ENCODE measurements at regions not wholly inside any gene's neighbourhood (a gene's known extent, or its start where the extent isn't known, plus 50 kb on each side); places are given as distances from the start of the nearest gene placed in this dataset.

GRCh38 chr2:72004976-72005375 is 142.7 kb downstream of the CYP26B1 start:
- Histone ChIP-seq H2BK120ac (ENCODE audit: low read depth, low read length) (no peak overlapping the region), H4K8ac (ENCODE audit: low read depth, low read length) (no peak overlapping the region), H3K4me3 (ENCODE audit: low read length in 2 of 2) (no peak overlapping the region), H3K18ac (ENCODE audit: low read length) (no peak overlapping the region), H3K36me3 (replicated peaks in 1 of 2; ENCODE audit: control insufficient read depth in 2 of 2, insufficient read depth in 2 of 2, low read length in 2 of 2) (no peaks in the 10 kb centered on the region), H3K27me3 (ENCODE audit: control insufficient read depth in 3 of 3, insufficient read depth in 3 of 3, low read depth in 1 of 3, low read length in 3 of 3) (no peaks in the 10 kb centered on the region), H3K9ac (ENCODE audit: low read depth, low read length, poor library complexity) (no peak overlapping the region), H2AK5ac (ENCODE audit: low read depth, low read length) (peak overlapping the region; percentile 30), H3K79me1 (ENCODE audit: low read depth, low read length) (no peaks in the 10 kb centered on the region), H4K91ac (ENCODE audit: low read depth, low read length, poor library complexity) (no peak overlapping the region), H3K14ac (ENCODE audit: low read length) (no peak overlapping the region), H2BK12ac (ENCODE audit: low read length) (no peak overlapping the region), H2BK5ac (ENCODE audit: low read length) (no peak overlapping the region), H3K27ac (replicated peaks; ENCODE audit: low read length) (no peak overlapping the region), H2BK15ac (ENCODE audit: low read length) (no peak overlapping the region), H3K4me1 (ENCODE audit: control insufficient read depth in 2 of 2, insufficient read depth in 1 of 2, low read depth in 1 of 2, low read length in 2 of 2) (no peaks in the 10 kb centered on the region), H3K9me3 (replicated peaks in 1 of 2; ENCODE audit: control insufficient read depth in 2 of 2, insufficient read depth in 1 of 2, low read depth in 1 of 2, low read length in 2 of 2) (no peaks in the 10 kb centered on the region), H3K4me2 (ENCODE audit: insufficient read depth, low read length, poor library complexity, severe bottlenecking) (no peak overlapping the region), H3K4ac (ENCODE audit: low read length) (no peak overlapping the region), H3K23ac (ENCODE audit: low read depth, low read length, poor library complexity) (no peak overlapping the region), H2AFZ (ENCODE audit: low read length) (no peak overlapping the region)
- DNase-seq (ENCODE audit: low spot score) = no peak
- no CpG with 5 or more reads among the region's 6 CpGs for WGBS, 2 donors (ENCODE audit: extremely low coverage in 2 of 2, insufficient read length in 2 of 2, insufficient replicate concordance in 1 of 2)

- no CpG with 5 or more reads among the region's 7 CpGs for WGBS, 2 donors (ENCODE audit: extremely low coverage in 2 of 2, insufficient read length in 2 of 2, insufficient replicate concordance in 1 of 2)
- Histone ChIP-seq H3K4me2 (ENCODE audit: insufficient read depth, low read length, poor library complexity, severe bottlenecking) (no peak overlapping the region), H3K4me3 (ENCODE audit: low read length in 2 of 2) (no peak overlapping the region), H3K4ac (ENCODE audit: low read length) (no peak overlapping the region), H2BK5ac (ENCODE audit: low read length) (no peak overlapping the region), H3K79me1 (ENCODE audit: low read depth, low read length) (no peaks in the 10 kb centered on the region), H3K9ac (ENCODE audit: low read depth, low read length, poor library complexity) (no peak overlapping the region), H3K4me1 (ENCODE audit: control insufficient read depth in 2 of 2, insufficient read depth in 1 of 2, low read depth in 1 of 2, low read length in 2 of 2) (no peaks in the 10 kb centered on the region), H2AK5ac (ENCODE audit: low read depth, low read length) (no peak overlapping the region), H3K18ac (ENCODE audit: low read length) (no peak overlapping the region), H3K36me3 (replicated peaks in 1 of 2; ENCODE audit: control insufficient read depth in 2 of 2, insufficient read depth in 2 of 2, low read length in 2 of 2) (no peaks in the 10 kb centered on the region), H2BK12ac (ENCODE audit: low read length) (no peak overlapping the region), H2BK120ac (ENCODE audit: low read depth, low read length) (no peak overlapping the region), H3K9me3 (replicated peaks in 1 of 2; ENCODE audit: control insufficient read depth in 2 of 2, insufficient read depth in 1 of 2, low read depth in 1 of 2, low read length in 2 of 2) (no peaks in the 10 kb centered on the region), H4K8ac (ENCODE audit: low read depth, low read length) (no peak overlapping the region), H3K27ac (replicated peaks; ENCODE audit: low read length) (no peak overlapping the region), H3K23ac (ENCODE audit: low read depth, low read length, poor library complexity) (no peak overlapping the region), H2AFZ (ENCODE audit: low read length) (no peak overlapping the region), H2BK15ac (ENCODE audit: low read length) (no peak overlapping the region), H4K91ac (ENCODE audit: low read depth, low read length, poor library complexity) (no peak overlapping the region), H3K14ac (ENCODE audit: low read length) (no peak overlapping the region), H3K27me3 (ENCODE audit: control insufficient read depth in 3 of 3, insufficient read depth in 3 of 3, low read depth in 1 of 3, low read length in 3 of 3) (no peaks in the 10 kb centered on the region)
- no peak for DNase-seq (ENCODE audit: low spot score)
Observed at GRCh38 chr2:72004201-72004915, 143.3 kb downstream of the CYP26B1 start.

GRCh38 chr2:72003796-72004195 is 143.9 kb downstream of the CYP26B1 start:
- Histone ChIP-seq H3K36me3 (replicated peaks in 1 of 2; ENCODE audit: control insufficient read depth in 2 of 2, insufficient read depth in 2 of 2, low read length in 2 of 2) (no peaks in the 10 kb centered on the region), H4K91ac (ENCODE audit: low read depth, low read length, poor library complexity) (no peak overlapping the region), H3K4me1 (ENCODE audit: control insufficient read depth in 2 of 2, insufficient read depth in 1 of 2, low read depth in 1 of 2, low read length in 2 of 2) (no peaks in the 10 kb centered on the region), H3K27ac (replicated peaks; ENCODE audit: low read length) (no peak overlapping the region), H3K27me3 (ENCODE audit: control insufficient read depth in 3 of 3, insufficient read depth in 3 of 3, low read depth in 1 of 3, low read length in 3 of 3) (no peaks in the 10 kb centered on the region), H3K14ac (ENCODE audit: low read length) (no peak overlapping the region), H3K18ac (ENCODE audit: low read length) (no peak overlapping the region), H3K9ac (ENCODE audit: low read depth, low read length, poor library complexity) (no peak overlapping the region), H2AFZ (ENCODE audit: low read length) (no peak overlapping the region), H3K4me2 (ENCODE audit: insufficient read depth, low read length, poor library complexity, severe bottlenecking) (no peak overlapping the region), H3K23ac (ENCODE audit: low read depth, low read length, poor library complexity) (no peak overlapping the region), H2BK12ac (ENCODE audit: low read length) (no peak overlapping the region), H2BK5ac (ENCODE audit: low read length) (no peak overlapping the region), H2BK120ac (ENCODE audit: low read depth, low read length) (no peak overlapping the region), H2AK5ac (ENCODE audit: low read depth, low read length) (no peak overlapping the region), H3K79me1 (ENCODE audit: low read depth, low read length) (no peaks in the 10 kb centered on the region), H3K9me3 (replicated peaks in 1 of 2; ENCODE audit: control insufficient read depth in 2 of 2, insufficient read depth in 1 of 2, low read depth in 1 of 2, low read length in 2 of 2) (no peaks in the 10 kb centered on the region), H3K4me3 (ENCODE audit: low read length in 2 of 2) (no peak overlapping the region), H3K4ac (ENCODE audit: low read length) (no peak overlapping the region), H2BK15ac (ENCODE audit: low read length) (no peak overlapping the region), H4K8ac (ENCODE audit: low read depth, low read length) (no peak overlapping the region)
- WGBS, 2 donors (ENCODE audit: extremely low coverage in 2 of 2, insufficient read length in 2 of 2, insufficient replicate concordance in 1 of 2) = no CpG with 5 or more reads among the region's 3 CpGs
- no peak for DNase-seq (ENCODE audit: low spot score)

- H2BK12ac ChIP-seq (ENCODE audit: low read length) = no peak overlapping the region
- H3K9me3 ChIP-seq (replicated peaks in 1 of 2; ENCODE audit: control insufficient read depth in 2 of 2, insufficient read depth in 1 of 2, low read depth in 1 of 2, low read length in 2 of 2) = no peaks in the 10 kb centered on the region
- H2BK5ac ChIP-seq (ENCODE audit: low read length) = no peak overlapping the region
- peak overlapping the region; percentile 57 for H3K23ac ChIP-seq (ENCODE audit: low read depth, low read length, poor library complexity)
- no peaks in the 10 kb centered on the region for H3K36me3 ChIP-seq (replicated peaks in 1 of 2; ENCODE audit: control insufficient read depth in 2 of 2, insufficient read depth in 2 of 2, low read length in 2 of 2)
- no CpG with 5 or more reads among the region's 8 CpGs for WGBS, 2 donors (ENCODE audit: extremely low coverage in 2 of 2, insufficient read length in 2 of 2, insufficient replicate concordance in 1 of 2)
- no peak overlapping the region for H4K91ac ChIP-seq (ENCODE audit: low read depth, low read length, poor library complexity)
- peak overlapping the region; percentile 20 for H2BK120ac ChIP-seq (ENCODE audit: low read depth, low read length)
- H3K4me2 ChIP-seq (ENCODE audit: insufficient read depth, low read length, poor library complexity, severe bottlenecking) = no peak overlapping the region
- no peak overlapping the region for H2BK15ac ChIP-seq (ENCODE audit: low read length)
- no peak overlapping the region for H4K8ac ChIP-seq (ENCODE audit: low read depth, low read length)
- H3K4me1 ChIP-seq (ENCODE audit: control insufficient read depth in 2 of 2, insufficient read depth in 1 of 2, low read depth in 1 of 2, low read length in 2 of 2) = no peaks in the 10 kb centered on the region
- H2AK5ac ChIP-seq (ENCODE audit: low read depth, low read length) = peak overlapping the region; percentile 11
- H3K4ac ChIP-seq (ENCODE audit: low read length) = no peak overlapping the region
- no peak overlapping the region for H3K18ac ChIP-seq (ENCODE audit: low read length)
- H3K14ac ChIP-seq (ENCODE audit: low read length) = no peak overlapping the region
- no peak overlapping the region for H2AFZ ChIP-seq (ENCODE audit: low read length)
- no peak overlapping the region for H3K4me3 ChIP-seq (ENCODE audit: low read length in 2 of 2)
- no peaks in the 10 kb centered on the region for H3K79me1 ChIP-seq (ENCODE audit: low read depth, low read length)
- no peak overlapping the region for H3K9ac ChIP-seq (ENCODE audit: low read depth, low read length, poor library complexity)
- H3K27me3 ChIP-seq (ENCODE audit: control insufficient read depth in 3 of 3, insufficient read depth in 3 of 3, low read depth in 1 of 3, low read length in 3 of 3) = no peaks in the 10 kb centered on the region
- H3K27ac ChIP-seq (replicated peaks; ENCODE audit: low read length) = no peak overlapping the region
- no peak for DNase-seq (ENCODE audit: low spot score)
Observed at GRCh38 chr2:72003124-72003523, 144.5 kb downstream of the CYP26B1 start.

All from neuronal stem cell (in vitro differentiated cells).